ENCODE measurements at regions not wholly inside any gene's neighbourhood (a gene's known extent, or its start where the extent isn't known, plus 50 kb on each side); places are given as distances from the start of the nearest gene placed in this dataset.

- TF ChIP-seq, protein P1, sequence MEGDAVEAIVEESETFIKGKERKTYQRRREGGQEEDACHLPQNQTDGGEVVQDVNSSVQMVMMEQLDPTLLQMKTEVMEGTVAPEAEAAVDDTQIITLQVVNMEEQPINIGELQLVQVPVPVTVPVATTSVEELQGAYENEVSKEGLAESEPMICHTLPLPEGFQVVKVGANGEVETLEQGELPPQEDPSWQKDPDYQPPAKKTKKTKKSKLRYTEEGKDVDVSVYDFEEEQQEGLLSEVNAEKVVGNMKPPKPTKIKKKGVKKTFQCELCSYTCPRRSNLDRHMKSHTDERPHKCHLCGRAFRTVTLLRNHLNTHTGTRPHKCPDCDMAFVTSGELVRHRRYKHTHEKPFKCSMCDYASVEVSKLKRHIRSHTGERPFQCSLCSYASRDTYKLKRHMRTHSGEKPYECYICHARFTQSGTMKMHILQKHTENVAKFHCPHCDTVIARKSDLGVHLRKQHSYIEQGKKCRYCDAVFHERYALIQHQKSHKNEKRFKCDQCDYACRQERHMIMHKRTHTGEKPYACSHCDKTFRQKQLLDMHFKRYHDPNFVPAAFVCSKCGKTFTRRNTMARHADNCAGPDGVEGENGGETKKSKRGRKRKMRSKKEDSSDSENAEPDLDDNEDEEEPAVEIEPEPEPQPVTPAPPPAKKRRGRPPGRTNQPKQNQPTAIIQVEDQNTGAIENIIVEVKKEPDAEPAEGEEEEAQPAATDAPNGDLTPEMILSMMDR (conservative IDR thresholded peaks at IDR 0.05 in 1 of 2, IDR thresholded peaks at IDR 0.05 in 1 of 2; ENCODE audit: low read depth in 1 of 2, low read length in 2 of 2), result no peak
- TF ChIP-seq EZH2 (IDR thresholded peaks at IDR 0.05; ENCODE audit: low read length, missing control alignments), result no peak
Observed at GRCh38 chr18:76678248-76678647, 144.1 kb upstream of the ZNF236 start.

Data from fibroblast of lung (primary cell).